Smooth muscle cell (in vitro differentiated cells): ENCODE measurements at regions not wholly inside any gene's neighbourhood (a gene's known extent, or its start where the extent isn't known, plus 50 kb on each side); places are given as distances from the start of the nearest gene placed in this dataset.

ENCODE experiments used
- DNase-seq: peaks from one replicate; lab custom pipeline; 2025; ENCODE audit not compliant: unreplicated experiment; lab: John Stamatoyannopoulos, UW
- H2AFZ ChIP-seq: fragments of 200-600 bp; sonication (generic); 2 replicates; pipeline ENCODE4 v1.6.0; 2016; ENCODE audit warnings: antibody characterized with exemption, low read depth, mild to moderate bottlenecking
- H3F3A ChIP-seq: fragments of 200-600 bp; sonication (generic); 2 replicates; pipeline ENCODE4 v1.6.0; 2017; ENCODE audit warnings: antibody characterized with exemption, low read depth
- H3K27ac ChIP-seq: fragments of 200-600 bp; sonication (generic); 2 replicates; pipeline ENCODE4 v1.5.1; 2016; ENCODE audit warnings: low read depth, mild to moderate bottlenecking
- H3K27me3 ChIP-seq: fragments of 200-600 bp; sonication (generic); 2 replicates; pipeline ENCODE4 v1.6.1; 2016; ENCODE audit warnings: low read depth, mild to moderate bottlenecking
- H3K36me3 ChIP-seq: fragments of 200-600 bp; sonication (generic); 2 replicates; pipeline ENCODE4 v1.5.1; 2016; ENCODE audit warnings: low read depth
- H3K4me1 ChIP-seq: fragments of 200-600 bp; sonication (generic); 2 replicates; pipeline ENCODE4 v1.5.1; 2016; ENCODE audit warnings: low read depth
- H3K4me2 ChIP-seq: fragments of 200-600 bp; sonication (generic); 2 replicates; pipeline ENCODE4 v1.6.0; 2016; ENCODE audit warnings: mild to moderate bottlenecking
- H3K4me3 ChIP-seq: fragments of 200-600 bp; sonication (generic); 2 replicates; pipeline ENCODE4 v1.5.1; 2016; ENCODE audit warnings: mild to moderate bottlenecking
- H3K79me2 ChIP-seq: fragments of 200-600 bp; sonication (generic); 2 replicates; pipeline ENCODE4 v1.6.0; 2016; ENCODE audit warnings: low read depth, mild to moderate bottlenecking
- H3K9ac ChIP-seq: fragments of 200-600 bp; sonication (generic); 2 replicates; pipeline ENCODE4 v1.6.0; 2016; ENCODE audit warnings: low read depth
- H3K9me3 ChIP-seq: fragments of 200-600 bp; sonication (generic); replicated peaks from 2 replicates; pipeline ENCODE4 v1.5.1; 2016; ENCODE audit warnings: low read depth
- H4K20me1 ChIP-seq: fragments of 200-600 bp; sonication (generic); 2 replicates; pipeline ENCODE4 v1.6.0; 2016; ENCODE audit warnings: low read depth
- WGBS: methylation state at CpG from one replicate; pipeline ENCODE4 v1.1.7; 2016; ENCODE audit warnings: low lambda C conversion rate; 5-methylcytosine and 5-hydroxymethylcytosine counted together
- TF ChIP-seq, protein P1 (sequence below): fragments of 200-600 bp; sonication (generic); IDR thresholded peaks from 2 replicates; pipeline ENCODE4 v1.5.1; 2017; ENCODE audit warnings: borderline replicate concordance, mild to moderate bottlenecking, antibody characterized with exemption; ENCODE audit not compliant: insufficient read depth, poor library complexity, severe bottlenecking

DNA sequence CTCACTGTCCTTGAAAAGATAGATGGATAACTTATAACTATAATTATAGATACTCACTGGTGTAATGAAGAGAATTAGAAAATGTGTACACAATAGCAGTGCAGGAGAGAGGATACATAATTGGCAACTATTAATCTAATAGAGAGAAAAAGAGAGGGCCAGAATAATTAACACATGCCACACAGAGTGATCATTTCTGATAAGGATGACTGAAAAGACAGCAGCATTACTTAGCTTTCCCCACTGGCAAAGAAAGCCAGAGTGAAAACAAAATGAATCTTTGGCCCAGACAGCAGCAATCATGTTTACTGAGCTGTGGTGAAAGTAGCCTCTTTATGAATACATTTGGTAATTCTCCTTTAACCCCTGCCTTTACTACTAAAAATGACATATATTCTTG is 493.3 kb upstream of the ROBO1 start:
- TF ChIP-seq, protein P1, sequence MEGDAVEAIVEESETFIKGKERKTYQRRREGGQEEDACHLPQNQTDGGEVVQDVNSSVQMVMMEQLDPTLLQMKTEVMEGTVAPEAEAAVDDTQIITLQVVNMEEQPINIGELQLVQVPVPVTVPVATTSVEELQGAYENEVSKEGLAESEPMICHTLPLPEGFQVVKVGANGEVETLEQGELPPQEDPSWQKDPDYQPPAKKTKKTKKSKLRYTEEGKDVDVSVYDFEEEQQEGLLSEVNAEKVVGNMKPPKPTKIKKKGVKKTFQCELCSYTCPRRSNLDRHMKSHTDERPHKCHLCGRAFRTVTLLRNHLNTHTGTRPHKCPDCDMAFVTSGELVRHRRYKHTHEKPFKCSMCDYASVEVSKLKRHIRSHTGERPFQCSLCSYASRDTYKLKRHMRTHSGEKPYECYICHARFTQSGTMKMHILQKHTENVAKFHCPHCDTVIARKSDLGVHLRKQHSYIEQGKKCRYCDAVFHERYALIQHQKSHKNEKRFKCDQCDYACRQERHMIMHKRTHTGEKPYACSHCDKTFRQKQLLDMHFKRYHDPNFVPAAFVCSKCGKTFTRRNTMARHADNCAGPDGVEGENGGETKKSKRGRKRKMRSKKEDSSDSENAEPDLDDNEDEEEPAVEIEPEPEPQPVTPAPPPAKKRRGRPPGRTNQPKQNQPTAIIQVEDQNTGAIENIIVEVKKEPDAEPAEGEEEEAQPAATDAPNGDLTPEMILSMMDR = no peak
- Histone ChIP-seq H3K9ac (no peak overlapping the region), H3K27me3 (no peaks in the 10 kb centered on the region), H3F3A (no peaks in the 10 kb centered on the region), H4K20me1 (no peaks in the 10 kb centered on the region), H3K4me2 (no peak overlapping the region), H2AFZ (no peak overlapping the region), H3K79me2 (no peaks in the 10 kb centered on the region), H3K36me3 (no peaks in the 10 kb centered on the region), H3K4me3 (no peak overlapping the region), H3K4me1 (no peaks in the 10 kb centered on the region), H3K9me3 (no peaks in the 10 kb centered on the region), H3K27ac (no peak overlapping the region)
- DNase-seq = no peak

DNA sequence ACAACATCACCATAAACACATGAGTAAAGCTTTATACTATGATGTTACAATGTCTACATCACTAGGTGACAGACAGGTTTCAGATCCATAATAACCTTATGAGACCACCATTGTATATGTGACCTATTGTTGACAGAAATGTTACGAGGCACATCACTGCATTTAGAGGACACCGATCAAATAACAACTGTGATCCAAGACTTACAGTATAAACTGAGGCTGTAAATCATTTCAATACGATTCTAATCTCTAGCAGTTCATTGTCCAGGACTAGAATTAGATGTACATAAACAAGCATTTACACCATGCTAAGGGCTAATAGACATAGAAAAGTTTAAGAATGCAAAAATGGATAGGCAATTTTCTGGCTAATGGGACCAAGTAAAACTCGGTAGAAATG is 491.9 kb upstream of the ROBO1 start:
- no peak for DNase-seq
- no peaks in the 10 kb centered on the region for H4K20me1 ChIP-seq
- TF ChIP-seq, protein P1 = no peak

DNA sequence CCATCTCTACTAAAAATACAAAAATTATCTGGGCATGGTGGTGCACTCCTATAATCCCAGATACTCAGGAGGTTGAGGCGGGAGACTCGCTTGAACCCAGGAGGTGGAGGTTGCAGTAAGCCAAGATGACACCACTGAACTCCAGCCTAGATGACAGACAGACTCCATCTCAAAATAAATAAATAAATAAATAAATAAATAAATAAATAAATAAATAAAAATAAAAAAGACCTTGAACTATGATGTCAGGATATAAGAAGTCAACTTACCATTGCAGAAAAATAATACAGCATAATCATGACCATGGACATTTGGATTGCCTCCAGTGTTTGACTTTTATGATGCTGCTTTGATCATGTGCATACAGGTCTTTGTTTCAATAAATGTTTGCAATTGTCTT is 484.3 kb upstream of the ROBO1 start:
- Histone ChIP-seq H3F3A (no peaks in the 10 kb centered on the region), H3K27ac (no peak overlapping the region), H3K36me3 (no peaks in the 10 kb centered on the region), H3K4me2 (no peak overlapping the region), H2AFZ (no peak overlapping the region), H4K20me1 (no peaks in the 10 kb centered on the region), H3K9me3 (peaks cover 4% of the 10 kb centered on the region), H3K4me1 (no peaks in the 10 kb centered on the region), H3K4me3 (no peak overlapping the region), H3K9ac (no peak overlapping the region), H3K27me3 (no peaks in the 10 kb centered on the region), H3K79me2 (no peaks in the 10 kb centered on the region)
- WGBS = 95% methylated on average over 2 of the region's 2 CpGs
- DNase-seq = no peak
- TF ChIP-seq, protein P1 = no peak

More for the DNA sequence above, 491.9 kb upstream of the ROBO1 start:
- WGBS = 84% methylated on average over 4 of the region's 4 CpGs
- Histone ChIP-seq H3K9me3 (no peaks in the 10 kb centered on the region), H3K4me1 (no peaks in the 10 kb centered on the region), H3K27ac (no peak overlapping the region), H3K79me2 (no peaks in the 10 kb centered on the region), H3F3A (no peaks in the 10 kb centered on the region), H3K9ac (no peak overlapping the region), H3K36me3 (no peaks in the 10 kb centered on the region), H2AFZ (no peak overlapping the region), H3K27me3 (no peaks in the 10 kb centered on the region), H3K4me3 (no peak overlapping the region), H3K4me2 (no peak overlapping the region)

DNA sequence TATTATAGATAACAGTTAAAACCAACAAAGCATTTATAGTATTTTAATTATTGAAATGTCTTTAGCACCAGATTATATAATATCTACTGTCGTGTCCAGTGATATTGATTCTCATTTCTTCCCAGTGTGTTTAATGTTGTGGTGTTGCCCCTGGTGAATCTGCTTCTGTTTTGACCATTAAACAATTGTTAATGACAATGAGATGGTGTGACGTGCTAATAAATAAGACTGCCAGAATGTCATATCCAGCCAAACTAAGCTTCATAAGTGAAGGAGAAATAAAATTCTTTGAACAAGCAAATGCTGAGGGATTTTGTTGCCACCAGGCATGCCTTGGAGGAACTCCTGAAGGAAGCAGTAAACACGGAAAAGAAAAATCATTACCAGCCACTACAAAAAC is 480.0 kb upstream of the ROBO1 start:
- no peak for DNase-seq
- Histone ChIP-seq H3K4me1 (no peaks in the 10 kb centered on the region), H3K4me2 (no peak overlapping the region), H3F3A (no peaks in the 10 kb centered on the region), H3K27me3 (no peaks in the 10 kb centered on the region), H3K9ac (no peak overlapping the region), H4K20me1 (no peaks in the 10 kb centered on the region), H3K79me2 (no peaks in the 10 kb centered on the region), H3K4me3 (no peak overlapping the region), H3K27ac (no peak overlapping the region), H3K36me3 (no peaks in the 10 kb centered on the region), H2AFZ (no peak overlapping the region), H3K9me3 (peaks cover 4% of the 10 kb centered on the region)
- TF ChIP-seq, protein P1 = no peak
- 92% methylated on average over 3 of the region's 3 CpGs for whole genome bisulfite sequencing
